GM12873 (cell line): ENCODE measurements at regions not wholly inside any gene's neighbourhood (a gene's known extent, or its start where the extent isn't known, plus 50 kb on each side); places are given as distances from the start of the nearest gene placed in this dataset.

Experiments used
- TF ChIP-seq, protein P1 (sequence below): IDR thresholded peaks from 2 replicates; pipeline ENCODE4 v1.5.1; 2012; ENCODE audit warnings: low read depth, mild to moderate bottlenecking, moderate library complexity, low read length, control low read depth; ENCODE audit not compliant: insufficient read depth; ENCODE audit errors: missing control alignments

DNA sequence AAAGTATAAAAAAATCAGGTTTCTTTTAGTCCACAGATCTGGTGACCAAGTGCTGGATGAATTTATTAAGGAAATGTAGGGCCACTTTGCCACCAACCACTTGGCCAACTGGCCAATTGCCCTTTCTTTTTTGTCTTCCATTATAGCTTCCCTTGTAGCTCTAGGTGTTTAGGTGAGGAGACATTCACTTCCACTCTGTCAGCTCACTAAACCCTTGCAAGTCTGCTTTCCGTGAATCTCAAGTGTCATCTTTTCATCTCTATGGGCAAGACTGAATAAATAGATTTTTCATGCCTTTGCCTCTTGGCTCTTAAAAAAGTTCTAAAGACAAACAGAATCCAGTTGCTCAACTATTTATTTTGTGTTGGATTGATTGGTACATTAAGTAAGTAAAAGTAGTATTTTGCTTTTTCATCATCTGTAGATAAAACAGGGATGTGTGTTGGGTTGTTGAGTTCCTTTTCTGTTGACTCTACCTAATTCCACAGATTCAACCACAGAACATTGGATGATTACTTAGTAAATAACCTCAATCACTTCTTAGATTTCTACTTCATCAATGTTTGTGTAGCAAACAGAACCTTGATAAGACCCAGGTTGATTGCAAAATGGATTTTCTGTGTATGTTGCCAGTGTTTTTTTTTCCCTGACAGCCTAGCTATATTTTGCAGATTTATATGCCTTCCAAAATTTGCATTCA, 68.1 kb upstream of the GRXCR1 start:
- TF ChIP-seq, protein P1, sequence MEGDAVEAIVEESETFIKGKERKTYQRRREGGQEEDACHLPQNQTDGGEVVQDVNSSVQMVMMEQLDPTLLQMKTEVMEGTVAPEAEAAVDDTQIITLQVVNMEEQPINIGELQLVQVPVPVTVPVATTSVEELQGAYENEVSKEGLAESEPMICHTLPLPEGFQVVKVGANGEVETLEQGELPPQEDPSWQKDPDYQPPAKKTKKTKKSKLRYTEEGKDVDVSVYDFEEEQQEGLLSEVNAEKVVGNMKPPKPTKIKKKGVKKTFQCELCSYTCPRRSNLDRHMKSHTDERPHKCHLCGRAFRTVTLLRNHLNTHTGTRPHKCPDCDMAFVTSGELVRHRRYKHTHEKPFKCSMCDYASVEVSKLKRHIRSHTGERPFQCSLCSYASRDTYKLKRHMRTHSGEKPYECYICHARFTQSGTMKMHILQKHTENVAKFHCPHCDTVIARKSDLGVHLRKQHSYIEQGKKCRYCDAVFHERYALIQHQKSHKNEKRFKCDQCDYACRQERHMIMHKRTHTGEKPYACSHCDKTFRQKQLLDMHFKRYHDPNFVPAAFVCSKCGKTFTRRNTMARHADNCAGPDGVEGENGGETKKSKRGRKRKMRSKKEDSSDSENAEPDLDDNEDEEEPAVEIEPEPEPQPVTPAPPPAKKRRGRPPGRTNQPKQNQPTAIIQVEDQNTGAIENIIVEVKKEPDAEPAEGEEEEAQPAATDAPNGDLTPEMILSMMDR, result no peak

DNA sequence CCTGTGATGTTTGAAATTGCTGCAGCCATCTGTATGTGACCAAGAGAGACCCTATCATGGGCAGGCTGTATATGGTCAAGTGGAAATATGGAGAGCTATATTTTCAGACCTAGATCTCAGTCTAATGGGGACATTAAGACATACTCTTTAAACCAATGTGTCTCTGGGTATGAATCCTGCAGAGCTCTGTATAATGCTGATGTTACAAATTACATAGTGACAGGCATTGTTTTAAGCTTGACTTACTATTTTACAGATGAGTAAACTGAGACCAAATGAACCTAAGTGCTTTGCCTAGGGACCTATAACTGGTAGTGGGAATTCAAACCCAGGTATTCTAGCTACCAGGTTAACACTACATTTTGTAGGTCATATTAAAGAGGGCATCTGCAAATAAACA, 71.3 kb upstream of the GRXCR1 start:
- TF ChIP-seq, protein P1, result no peak

DNA sequence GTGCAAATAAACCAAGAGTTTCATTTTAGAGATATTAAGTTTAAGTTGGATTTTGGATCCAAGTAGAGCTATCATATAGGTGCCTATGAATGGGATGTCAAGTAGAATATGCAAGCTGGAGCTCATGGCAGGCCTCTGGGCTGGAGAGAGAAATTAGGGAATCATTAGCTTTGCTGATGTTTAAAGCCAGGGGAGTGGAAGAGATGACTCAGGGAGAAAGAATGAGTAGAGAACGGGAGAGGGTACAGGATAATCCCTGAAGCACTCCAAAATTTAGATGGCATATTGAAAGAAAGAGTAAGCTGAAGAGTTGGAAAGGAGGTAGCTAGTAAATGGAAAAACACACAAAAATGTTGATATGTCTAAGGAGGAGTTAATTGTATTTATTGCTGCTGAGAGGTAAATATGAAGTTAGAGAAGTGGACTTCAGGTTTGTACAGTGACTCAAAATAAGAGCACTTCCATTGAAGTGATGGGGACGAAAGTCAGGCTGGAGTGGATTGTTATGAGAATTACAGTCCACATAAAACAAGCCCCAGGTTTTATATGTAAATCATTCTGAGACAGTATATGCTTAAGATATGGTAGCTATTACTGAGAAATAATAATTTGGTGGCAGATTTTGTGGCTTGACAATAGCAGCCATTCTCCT, 72.5 kb upstream of the GRXCR1 start:
- TF ChIP-seq, protein P1, result no peak

DNA sequence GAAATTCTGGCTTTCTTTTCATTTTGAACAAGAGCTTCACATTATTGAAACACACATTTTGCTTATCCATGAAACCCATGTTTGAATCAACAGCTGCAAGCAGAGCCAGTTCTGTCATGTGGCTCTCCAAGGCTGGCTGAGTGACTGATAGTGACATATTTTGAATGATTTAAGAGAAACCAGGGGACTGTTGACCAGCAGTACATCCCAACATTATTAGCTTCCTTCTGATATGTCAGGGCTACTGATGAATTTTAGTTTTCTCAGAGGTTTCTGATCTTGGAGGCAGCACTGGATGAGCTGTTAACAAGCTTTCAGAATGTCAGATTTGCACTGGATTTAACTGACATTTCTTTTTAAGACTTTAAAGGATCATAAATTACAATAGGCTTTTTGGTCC, 74.6 kb upstream of the GRXCR1 start:
- TF ChIP-seq, protein P1, result no peak

DNA sequence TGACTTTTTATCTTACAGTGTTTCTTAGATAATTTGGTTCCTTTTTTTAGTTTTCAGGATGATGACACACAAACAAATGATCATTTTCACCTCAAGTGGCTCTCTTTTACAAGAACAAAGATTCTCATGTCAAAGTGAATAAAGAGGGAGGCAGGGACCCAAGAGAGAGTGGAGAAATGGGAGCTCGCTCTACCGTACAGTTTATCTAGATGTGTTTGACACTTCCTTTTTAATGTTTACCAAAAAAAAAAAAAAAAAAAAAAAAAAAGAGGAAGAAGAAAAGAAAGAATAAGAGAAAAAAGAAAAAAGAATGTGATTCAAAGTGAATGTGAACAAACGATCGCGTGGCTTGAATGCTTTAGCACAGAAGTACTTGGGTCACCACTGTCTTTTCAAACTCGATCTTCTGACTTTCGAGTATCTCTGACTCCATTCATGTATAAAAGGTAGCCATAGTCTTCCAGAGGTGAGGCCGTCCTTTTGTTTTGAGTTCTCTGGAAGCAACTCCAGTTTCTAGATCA, 75.6 kb upstream of the GRXCR1 start:
- TF ChIP-seq, protein P1, result no peak

DNA sequence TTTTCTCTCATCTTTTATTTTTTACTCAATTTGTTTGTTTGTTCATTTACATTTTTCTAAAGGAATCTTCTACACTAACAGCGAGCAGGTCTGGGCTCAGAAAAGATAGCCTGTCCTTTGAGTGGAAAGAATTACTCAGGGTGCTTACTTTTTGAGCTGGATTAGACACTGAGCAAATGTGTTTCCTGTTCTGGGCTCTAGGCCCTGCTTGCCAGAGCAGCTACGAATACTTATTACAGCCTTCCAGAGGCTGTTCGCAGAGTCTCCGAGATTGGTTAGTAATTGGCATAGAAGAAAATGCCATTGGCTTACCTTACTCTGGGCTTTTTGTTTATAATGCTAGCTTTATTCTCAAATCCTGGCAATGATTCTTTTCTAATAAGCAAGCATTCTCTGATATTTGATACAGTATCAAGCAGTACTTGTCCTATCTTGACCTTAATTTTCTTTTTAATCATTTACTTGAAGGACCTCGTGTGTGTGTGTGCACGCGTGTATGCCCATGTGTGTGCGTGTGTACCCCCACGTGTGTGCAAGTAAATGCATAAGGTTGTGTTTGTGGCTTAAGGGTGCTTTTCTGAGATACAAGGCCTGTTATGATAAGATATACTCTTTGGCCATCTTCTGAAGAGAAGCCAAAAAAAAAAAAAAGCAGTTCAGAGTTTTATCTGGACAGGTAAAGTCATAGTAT, 76.2 kb upstream of the GRXCR1 start:
- TF ChIP-seq, protein P1, result no peak
